Posterior vena cava (tissue), 2 donors: ENCODE measurements at regions not wholly inside any gene's neighbourhood (a gene's known extent, or its start where the extent isn't known, plus 50 kb on each side); places are given as distances from the start of the nearest gene placed in this dataset.
"Not testable (repeated sequence)": the region's sequence is repeated elsewhere in the genome, so short reads cannot be mapped to it uniquely, and the experiment has no call there.

Experiments
- DNase-seq: peaks from one replicate; pipeline ENCODE4 v3.0.0-alpha.2; 2020; ENCODE audit warnings: low spot score
- intact Hi-C, 2 donors: fragments of 100-400 bp; cut with DNase I; formaldehyde crosslinking; loops; one replicate each; pipeline versions ENCODE4 v1.14.1 to v1.14.2; 2022 to 2023
- donor health status: DM: yes; HTN: yes; CAD: no.
- donor health status: DM: yes; HTN: yes; CAD: no.

- peak; percentile 42 for DNase-seq
Measured at GRCh38 chr4:8694226-8694625, 101.7 kb downstream of the CPZ start.

GRCh38 chr4:8691151-8691775, 98.7 kb downstream of the CPZ start:
- intact Hi-C loops: no loop called here
- peak; percentile 36 for DNase-seq

More at GRCh38 chr4:8694226-8694625, 101.7 kb downstream of the CPZ start:
- intact Hi-C loops: no loop called here

GRCh38 chr4:8690216-8691150, 97.9 kb downstream of the CPZ start:
- intact Hi-C loops: no loop called here
- DNase-seq: peak; percentile 56

DNA sequence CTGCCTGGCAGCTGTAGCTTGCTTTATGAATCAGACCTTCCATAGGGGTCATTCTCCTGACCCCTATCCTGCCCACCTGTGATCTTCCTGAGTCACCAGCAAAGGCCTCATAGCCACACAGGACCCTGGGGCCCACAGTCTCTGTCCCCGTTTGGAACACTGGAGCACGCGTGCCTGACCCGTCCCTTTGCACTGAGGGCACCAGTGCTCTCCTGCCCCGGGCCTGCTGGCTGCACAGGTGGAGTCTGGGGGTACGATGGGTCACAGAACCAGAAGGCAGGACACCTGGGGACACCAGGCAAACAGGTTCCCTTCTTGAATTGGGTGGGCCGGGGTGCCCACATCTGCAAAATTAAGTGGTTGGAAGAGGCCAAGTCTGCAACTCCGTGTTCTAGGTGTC, 97.2 kb downstream of the CPZ start:
- intact Hi-C loops: no loop called here
- DNase-seq: peak; percentile 60

DNA sequence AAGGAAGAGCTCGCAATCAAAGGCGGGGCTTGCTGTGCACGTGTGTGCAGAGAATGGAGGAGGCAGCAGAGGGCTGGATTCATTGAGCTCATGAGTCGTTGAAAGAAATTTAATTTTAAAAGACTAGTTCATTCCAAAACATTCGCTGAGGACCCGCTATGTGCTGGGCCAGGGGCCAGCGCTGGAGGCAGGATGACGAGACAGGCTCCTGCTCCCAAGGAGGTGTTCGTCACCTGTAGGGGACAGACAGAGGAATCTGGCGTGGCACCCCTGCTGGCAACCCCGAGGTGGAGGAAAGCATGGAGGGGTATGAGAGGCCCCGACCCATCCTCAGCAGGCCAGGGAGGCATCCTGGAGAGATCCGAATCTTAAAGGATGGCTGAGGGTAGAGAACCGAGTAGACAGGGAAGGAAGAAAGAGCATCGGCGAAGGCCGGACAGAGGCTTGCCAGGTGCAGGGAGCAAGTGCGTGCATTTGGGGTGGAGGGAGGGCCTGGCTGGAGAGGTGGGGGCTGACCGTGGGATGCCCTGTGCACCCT, 96.4 kb downstream of the CPZ start:
- peak; percentile 43 for DNase-seq
- intact Hi-C loops: no loop called here

GRCh38 chr4:8688041-8688907, 95.7 kb downstream of the CPZ start:
- intact Hi-C loops: no loop called here
- DNase-seq: peak; percentile 70

DNA sequence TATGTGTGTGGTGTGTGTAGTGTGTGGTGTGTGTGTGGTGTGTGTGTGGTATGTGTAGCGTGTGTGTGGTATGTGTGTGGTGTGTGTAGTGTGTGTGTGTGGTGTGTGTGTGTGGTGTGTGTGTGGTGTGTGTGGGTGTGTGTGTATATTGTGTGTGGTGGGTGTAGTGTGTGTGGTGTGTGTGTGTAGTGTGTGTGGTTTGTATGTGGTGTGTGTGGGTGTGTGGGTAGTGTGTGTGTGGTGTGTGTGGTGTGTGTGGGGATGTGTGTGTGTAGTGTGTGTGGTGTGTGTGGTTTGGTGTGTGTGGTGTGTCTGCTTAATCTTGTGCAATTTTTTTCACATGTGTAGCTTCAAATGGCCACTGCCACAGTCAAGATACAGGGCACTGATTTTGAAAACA, 94.5 kb downstream of the CPZ start:
- DNase-seq: no peak
- intact Hi-C loops: no loop called here

DNA sequence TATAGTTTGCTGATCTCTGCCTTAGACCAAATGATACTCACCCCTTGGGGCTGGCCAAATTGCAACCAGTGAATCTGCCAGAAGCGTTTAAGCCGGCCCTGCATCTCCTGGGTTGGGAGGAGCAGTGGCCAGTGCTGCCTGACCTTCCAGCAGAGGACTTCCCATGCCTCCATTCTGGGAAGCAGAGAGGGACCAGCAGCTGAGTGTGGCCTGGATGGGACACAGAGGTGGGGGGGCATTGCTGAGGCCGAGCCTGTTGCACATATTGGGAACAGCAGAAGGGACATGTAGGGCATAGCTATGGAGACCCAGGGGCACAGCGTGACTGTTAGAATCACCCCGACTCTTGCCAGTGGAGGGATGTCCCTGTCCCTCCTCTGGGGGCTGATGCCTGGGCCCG, 93.3 kb downstream of the CPZ start:
- intact Hi-C loops: no loop called here
- peak; percentile 67 for DNase-seq

GRCh38 chr4:8683462-8683861, 90.9 kb downstream of the CPZ start:
- intact Hi-C loops: no loop called here
- peak; percentile 12 for DNase-seq

GRCh38 chr4:8682725-8683124, 90.2 kb downstream of the CPZ start:
- peak; percentile 34 for DNase-seq
- intact Hi-C loops: no loop called here

DNA sequence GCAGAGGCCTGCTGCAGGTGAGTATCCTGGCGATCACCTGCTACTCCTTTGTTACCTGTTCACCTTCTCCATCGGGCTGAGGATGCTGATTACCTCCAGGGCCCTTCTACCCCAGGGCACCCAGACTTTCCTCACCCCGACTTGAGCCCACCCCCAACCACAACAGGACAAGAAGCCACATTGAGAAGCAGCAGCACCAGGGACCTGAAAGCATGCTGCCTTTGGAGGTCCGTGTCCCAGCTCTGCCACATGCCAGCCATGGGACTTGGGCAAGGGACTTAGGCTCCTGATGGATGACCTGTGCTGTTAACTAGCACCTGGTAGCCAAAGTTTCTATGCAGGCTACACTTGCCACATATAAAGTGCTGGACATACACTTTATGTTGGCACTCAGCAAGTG, 89.7 kb downstream of the CPZ start:
- intact Hi-C loops: no loop called here

GRCh38 chr4:8681391-8681790, 88.8 kb downstream of the CPZ start:
- DNase-seq: peak; percentile 40
- intact Hi-C loops: no loop called here

More for the DNA sequence above, 89.7 kb downstream of the CPZ start:
- DNase-seq: no peak

DNA sequence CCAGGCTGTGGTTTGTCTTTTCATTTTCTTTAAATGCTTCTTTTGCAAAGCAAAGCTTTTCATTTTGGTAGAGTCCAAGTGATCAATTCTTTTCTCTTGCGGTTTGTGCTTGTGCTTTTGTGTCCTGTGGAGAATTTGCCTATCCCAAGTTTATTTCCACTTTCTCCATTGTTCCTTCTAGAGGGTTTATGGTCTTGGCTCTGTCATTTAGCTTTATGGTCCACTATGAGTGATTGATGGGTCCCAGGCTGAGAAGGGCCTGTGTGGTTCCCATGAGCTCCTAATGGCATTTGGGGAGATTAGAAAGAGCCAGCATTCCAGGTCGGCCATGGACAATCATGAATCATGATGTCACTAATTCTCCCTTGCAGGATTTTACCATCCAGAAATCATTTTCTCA, 86.5 kb downstream of the CPZ start:
- peak; percentile 18 for DNase-seq
- intact Hi-C loops: no loop called here

DNA sequence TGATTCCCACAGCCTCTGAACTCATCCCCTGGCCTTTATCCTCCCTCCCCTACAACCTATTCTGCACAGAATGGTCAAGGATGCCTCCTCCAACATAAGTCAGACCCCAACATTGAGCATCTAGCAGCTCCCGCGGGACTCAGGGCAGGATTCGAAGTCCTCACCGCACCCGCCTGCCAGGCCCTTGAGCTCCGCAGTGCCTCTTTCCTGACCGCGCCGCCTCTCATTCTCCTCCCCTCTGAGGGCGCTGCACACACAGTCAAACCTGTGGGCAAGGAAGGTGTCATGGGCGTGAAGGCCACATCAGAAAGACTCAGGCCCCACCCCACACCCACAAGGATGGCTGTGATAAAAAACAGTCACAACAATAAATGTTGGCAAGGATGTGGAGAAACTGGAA, 84.1 kb downstream of the CPZ start:
- DNase-seq: peak; percentile 74
- intact Hi-C loops: no loop called here

GRCh38 chr4:8675906-8676305, 83.3 kb downstream of the CPZ start:
- intact Hi-C loops: no loop called here
- peak; percentile 57 for DNase-seq

GRCh38 chr4:8675383-8675782, 82.8 kb downstream of the CPZ start:
- intact Hi-C loops: no loop called here
- DNase-seq: peak; percentile 72

DNA sequence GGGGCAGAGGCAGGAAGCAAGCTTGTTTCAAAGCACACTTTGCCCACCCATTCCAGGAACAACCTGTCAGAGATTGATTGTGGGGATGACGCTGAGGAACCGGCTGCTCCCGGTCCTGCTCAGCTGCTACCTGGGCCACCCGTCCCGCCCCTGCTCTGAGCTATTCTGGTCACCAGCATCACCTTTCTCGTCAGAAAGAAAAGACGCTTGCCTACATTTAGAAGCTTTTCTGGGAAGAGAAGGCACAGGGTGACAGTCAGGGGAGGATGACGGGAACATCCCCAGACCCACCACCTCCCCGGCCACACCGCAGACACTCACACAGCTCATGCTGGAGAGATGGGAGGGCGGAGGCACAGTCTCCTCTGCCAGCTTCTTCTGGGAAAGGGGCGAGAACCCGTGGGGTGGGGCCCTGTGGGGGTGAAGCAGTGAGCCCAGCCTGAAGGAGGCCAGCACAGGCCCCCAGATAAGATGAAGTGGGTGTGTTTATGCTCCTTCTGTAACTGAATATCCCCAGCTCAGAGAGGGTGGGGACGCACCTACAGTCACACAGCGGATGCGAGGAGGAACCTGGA, 81.8 kb downstream of the CPZ start:
- DNase-seq: peak; percentile 31
- intact Hi-C loops: no loop called here

GRCh38 chr4:8673106-8673505, 80.5 kb downstream of the CPZ start:
- peak; percentile 63 for DNase-seq
- intact Hi-C loops: not testable (repeated sequence)

DNA sequence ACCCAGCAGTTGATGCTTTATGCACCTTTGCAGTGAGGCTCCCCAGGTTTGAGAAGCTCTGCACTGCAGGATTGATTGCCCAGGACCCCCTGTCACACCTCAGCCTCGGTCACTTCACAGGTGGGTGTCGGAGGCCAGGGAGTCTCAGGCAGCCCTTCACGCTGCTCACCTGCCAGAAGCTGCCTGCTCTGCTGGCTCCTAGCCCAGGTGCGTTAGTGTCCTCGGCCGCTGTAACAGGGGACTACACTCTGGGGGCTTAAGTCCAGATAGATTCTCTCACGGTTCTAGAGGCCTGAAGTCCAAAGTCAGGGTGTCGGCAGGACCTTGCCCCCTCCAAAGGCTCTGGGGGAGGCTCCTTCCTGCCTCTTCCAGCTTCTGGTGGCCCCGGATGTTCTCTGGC, 79.9 kb downstream of the CPZ start:
- DNase-seq: peak; percentile 73

More for the DNA sequence above, 79.9 kb downstream of the CPZ start:
- intact Hi-C loops: no loop called here
